ENCODE measurements at regions not wholly inside any gene's neighbourhood (a gene's known extent, or its start where the extent isn't known, plus 50 kb on each side); places are given as distances from the start of the nearest gene placed in this dataset.

- no peak for TF ChIP-seq SP7 (tag by site-specific recombination; IDR thresholded peaks at IDR 0.05)
- no peak for TF ChIP-seq ZNF449 (tag by site-specific recombination; IDR thresholded peaks at IDR 0.05)
- no peak for TF ChIP-seq ZNF501 (tag by site-specific recombination; IDR thresholded peaks at IDR 0.05)
- TF ChIP-seq ZFP37 (tag by site-specific recombination; IDR thresholded peaks at IDR 0.05) = no peak
- TF ChIP-seq ZNF362 (tag by site-specific recombination; IDR thresholded peaks at IDR 0.05) = no peak
- TF ChIP-seq REST (tag by site-specific recombination; IDR thresholded peaks at IDR 0.05) = no peak
- TF ChIP-seq CTCF (tag by site-specific recombination; IDR thresholded peaks at IDR 0.05) = no peak
- no peak for TF ChIP-seq INSM2 (tag by site-specific recombination; IDR thresholded peaks at IDR 0.05)
- no peak for TF ChIP-seq ZBTB20 (tag by site-specific recombination; IDR thresholded peaks at IDR 0.05)
- no peak for TF ChIP-seq ZBTB21 (tag by site-specific recombination; IDR thresholded peaks at IDR 0.05)
- TF ChIP-seq ZNF24 (tag by site-specific recombination; IDR thresholded peaks at IDR 0.05) = no peak
- TF ChIP-seq ZNF223 (tag by site-specific recombination; IDR thresholded peaks at IDR 0.05) = no peak
- no peak for TF ChIP-seq ZFP3 (tag by site-specific recombination; IDR thresholded peaks at IDR 0.05; ENCODE audit: low read depth)
- no peak for TF ChIP-seq ZNF416 (tag by site-specific recombination; IDR thresholded peaks at IDR 0.05)
These were observed 58.9 kb downstream of the TMEM270 start for GRCh38 chr7:73919694-73920375.

All from HEK293 (cell line).